GM23248 (cell line): ENCODE measurements at regions not wholly inside any gene's neighbourhood (a gene's known extent, or its start where the extent isn't known, plus 50 kb on each side); places are given as distances from the start of the nearest gene placed in this dataset.

Experiments used
- DNase-seq: peaks from one replicate; pipeline ENCODE4 v3.0.0-alpha.2; 2015
- H2AFZ ChIP-seq: fragments of 200-600 bp; sonication (generic); 2 replicates; pipeline ENCODE4 v1.6.1; 2016; ENCODE audit warnings: antibody characterized with exemption
- H3F3A ChIP-seq: fragments of 200-600 bp; sonication (generic); 2 replicates; pipeline ENCODE4 v1.6.1; 2016; ENCODE audit warnings: mild to moderate bottlenecking, antibody characterized with exemption, mixed run types; ENCODE audit not compliant: insufficient read depth
- H3K27ac ChIP-seq: fragments of 200-600 bp; sonication (generic); 2 replicates; pipeline ENCODE4 v1.5.1; 2016; ENCODE audit warnings: mild to moderate bottlenecking
- H3K27me3 ChIP-seq: fragments of 200-600 bp; sonication (generic); replicated peaks from 2 replicates; pipeline ENCODE4 v1.6.1; 2016; ENCODE audit warnings: mild to moderate bottlenecking; ENCODE audit not compliant: insufficient read depth
- H3K36me3 ChIP-seq: fragments of 200-600 bp; sonication (generic); 2 replicates; pipeline ENCODE4 v1.6.1; 2016; ENCODE audit warnings: low read depth, mild to moderate bottlenecking
- H3K4me1 ChIP-seq: fragments of 200-600 bp; sonication (generic); 2 replicates; pipeline ENCODE4 v1.6.1; 2016; ENCODE audit warnings: mild to moderate bottlenecking; ENCODE audit not compliant: insufficient read depth
- H3K4me2 ChIP-seq: fragments of 200-600 bp; sonication (generic); one replicate; pipeline ENCODE4 v1.6.1; 2016; ENCODE audit warnings: mild to moderate bottlenecking; ENCODE audit not compliant: unreplicated experiment
- H3K4me3 ChIP-seq: fragments of 200-600 bp; sonication (generic); 2 replicates; pipeline ENCODE4 v1.5.1; 2016; ENCODE audit warnings: mild to moderate bottlenecking
- H3K79me2 ChIP-seq: fragments of 200-600 bp; sonication (generic); 2 replicates; pipeline ENCODE4 v1.6.1; 2016; ENCODE audit warnings: mild to moderate bottlenecking; ENCODE audit not compliant: insufficient read depth
- H3K9ac ChIP-seq: fragments of 200-600 bp; sonication (generic); 2 replicates; pipeline ENCODE4 v1.6.1; 2016; ENCODE audit warnings: mild to moderate bottlenecking
- H3K9me2 ChIP-seq: fragments of 200-600 bp; sonication (generic); 2 replicates; pipeline ENCODE4 v1.6.1; 2016; ENCODE audit warnings: mixed run types, mild to moderate bottlenecking, moderate library complexity; ENCODE audit not compliant: insufficient read depth
- H3K9me3 ChIP-seq: fragments of 200-600 bp; sonication (generic); one replicate; pipeline ENCODE4 v1.6.1; 2017; ENCODE audit warnings: low read depth
- H4K20me1 ChIP-seq: fragments of 200-600 bp; sonication (generic); 2 replicates; pipeline ENCODE4 v1.6.0; 2016; ENCODE audit not compliant: insufficient read depth
- EZH2 ChIP-seq: fragments of 200-600 bp; sonication (generic); IDR thresholded peaks from 2 replicates; pipeline ENCODE4 v1.6.1; 2018; ENCODE audit warnings: antibody characterized with exemption, mild to moderate bottlenecking; ENCODE audit not compliant: insufficient read depth, poor library complexity, severe bottlenecking
- EZH2phosphoT487 ChIP-seq: fragments of 200-600 bp; sonication (generic); IDR thresholded peaks from 2 replicates; pipeline ENCODE4 v1.6.1; 2018; ENCODE audit warnings: antibody characterized with exemption, moderate library complexity, mild to moderate bottlenecking, low read depth; ENCODE audit not compliant: insufficient read depth
- WGBS, 2 experiments: methylation state at CpG; one replicate each; pipeline ENCODE4 v1.1.6; 2015 to 2017; ENCODE audit warnings: low lambda C conversion rate in 2 of 2, low coverage in 1 of 2; ENCODE audit errors: missing lambda C conversion rate in 2 of 2; 5-methylcytosine and 5-hydroxymethylcytosine counted together
- in situ Hi-C: fragments of 300-500 bp; cut with MboI; formaldehyde crosslinking; loops from 2 replicates; pipeline ENCODE4 v1.15.0; 2020

- H2AFZ ChIP-seq: no peak overlapping the region
- H3K9me2 ChIP-seq: no peaks in the 10 kb centered on the region
- no peak overlapping the region for H3K4me3 ChIP-seq
- H3K9ac ChIP-seq: no peak overlapping the region
- H3K79me2 ChIP-seq: no peaks in the 10 kb centered on the region
- no peaks in the 10 kb centered on the region for H3F3A ChIP-seq
- H3K4me2 ChIP-seq: no peak overlapping the region
- no peak overlapping the region for H3K27ac ChIP-seq
- no peaks in the 10 kb centered on the region for H3K36me3 ChIP-seq
- H3K9me3 ChIP-seq: no peaks in the 10 kb centered on the region
- DNase-seq: no peak
- H3K4me1 ChIP-seq: no peaks in the 10 kb centered on the region
- in situ Hi-C loops: no loop called here
- no peaks in the 10 kb centered on the region for H3K27me3 ChIP-seq
- TF ChIP-seq EZH2phosphoT487: no peak
- no peaks in the 10 kb centered on the region for H4K20me1 ChIP-seq
These were observed 171.5 kb downstream of the LRATD1 start for GRCh38 chr2:14803994-14804393.

GRCh38 chr2:14804902-14805301 lies 172.4 kb downstream of the LRATD1 start:
- no peaks in the 10 kb centered on the region for H3K4me1 ChIP-seq
- H2AFZ ChIP-seq: no peak overlapping the region
- DNase-seq: no peak
- no peak overlapping the region for H3K9ac ChIP-seq
- TF ChIP-seq EZH2phosphoT487 (no peak), EZH2 (no peak)
- H3K9me3 ChIP-seq: no peaks in the 10 kb centered on the region
- no peaks in the 10 kb centered on the region for H3K36me3 ChIP-seq
- WGBS, 2 experiments: 43 to 47% methylated on average over 3 of the region's 3 CpGs
- in situ Hi-C loops: no loop called here
- H3K4me2 ChIP-seq: no peak overlapping the region
- no peaks in the 10 kb centered on the region for H3F3A ChIP-seq
- H3K27ac ChIP-seq: no peak overlapping the region
- no peaks in the 10 kb centered on the region for H3K9me2 ChIP-seq
- H3K79me2 ChIP-seq: no peaks in the 10 kb centered on the region
- H4K20me1 ChIP-seq: no peaks in the 10 kb centered on the region
- no peak overlapping the region for H3K4me3 ChIP-seq
- H3K27me3 ChIP-seq: no peaks in the 10 kb centered on the region

DNA sequence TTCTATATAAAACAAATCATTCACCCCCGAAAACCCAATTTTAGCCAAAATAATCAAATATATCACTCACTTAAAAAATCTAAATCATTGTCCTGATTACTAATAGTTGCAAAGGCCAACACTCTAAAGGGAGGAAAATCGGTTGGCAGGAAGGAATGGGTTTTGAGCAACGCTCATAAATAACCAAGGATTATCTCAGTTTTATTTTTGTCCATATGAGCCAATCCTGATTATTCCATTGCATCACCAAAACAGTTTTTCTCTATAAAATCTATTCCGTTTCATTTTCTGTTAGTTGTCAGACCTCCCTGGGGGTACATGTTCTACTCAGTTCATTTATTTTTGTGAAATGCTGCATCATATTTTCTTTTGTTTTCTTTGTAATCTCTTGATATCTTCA lies 174.1 kb downstream of the LRATD1 start:
- H3F3A ChIP-seq: no peaks in the 10 kb centered on the region
- 1 to 6% methylated on average over 4 of the region's 4 CpGs for WGBS, 2 experiments
- H2AFZ ChIP-seq: no peak overlapping the region
- no peak overlapping the region for H3K4me2 ChIP-seq
- no peak overlapping the region for H3K9ac ChIP-seq
- H3K9me3 ChIP-seq: no peaks in the 10 kb centered on the region
- no peaks in the 10 kb centered on the region for H3K79me2 ChIP-seq
- no peaks in the 10 kb centered on the region for H3K4me1 ChIP-seq
- no peak for TF ChIP-seq EZH2
- TF ChIP-seq EZH2phosphoT487: no peak
- DNase-seq: peak; percentile 10
- no peak overlapping the region for H3K4me3 ChIP-seq
- in situ Hi-C loops: no loop called here
- H3K27ac ChIP-seq: no peak overlapping the region
- H3K36me3 ChIP-seq: no peaks in the 10 kb centered on the region
- H3K9me2 ChIP-seq: no peaks in the 10 kb centered on the region
- no peaks in the 10 kb centered on the region for H3K27me3 ChIP-seq
- no peaks in the 10 kb centered on the region for H4K20me1 ChIP-seq

- Histone ChIP-seq H3K4me2 (no peak overlapping the region), H3K9me2 (no peaks in the 10 kb centered on the region), H3K27me3 (no peaks in the 10 kb centered on the region), H3K36me3 (no peaks in the 10 kb centered on the region), H3K9me3 (no peaks in the 10 kb centered on the region), H3K4me3 (no peak overlapping the region), H3K4me1 (no peaks in the 10 kb centered on the region), H3K27ac (no peak overlapping the region), H4K20me1 (no peaks in the 10 kb centered on the region), H3F3A (no peaks in the 10 kb centered on the region), H3K9ac (no peak overlapping the region), H2AFZ (no peak overlapping the region), H3K79me2 (no peaks in the 10 kb centered on the region)
- 0 to 7% methylated on average over 1 of the region's 1 CpG for WGBS, 2 experiments
- in situ Hi-C loops: no loop called here
- TF ChIP-seq EZH2 (no peak), EZH2phosphoT487 (no peak)
- no peak for DNase-seq
These were observed 182.7 kb downstream of the LRATD1 start for GRCh38 chr2:14815201-14815600.

DNA sequence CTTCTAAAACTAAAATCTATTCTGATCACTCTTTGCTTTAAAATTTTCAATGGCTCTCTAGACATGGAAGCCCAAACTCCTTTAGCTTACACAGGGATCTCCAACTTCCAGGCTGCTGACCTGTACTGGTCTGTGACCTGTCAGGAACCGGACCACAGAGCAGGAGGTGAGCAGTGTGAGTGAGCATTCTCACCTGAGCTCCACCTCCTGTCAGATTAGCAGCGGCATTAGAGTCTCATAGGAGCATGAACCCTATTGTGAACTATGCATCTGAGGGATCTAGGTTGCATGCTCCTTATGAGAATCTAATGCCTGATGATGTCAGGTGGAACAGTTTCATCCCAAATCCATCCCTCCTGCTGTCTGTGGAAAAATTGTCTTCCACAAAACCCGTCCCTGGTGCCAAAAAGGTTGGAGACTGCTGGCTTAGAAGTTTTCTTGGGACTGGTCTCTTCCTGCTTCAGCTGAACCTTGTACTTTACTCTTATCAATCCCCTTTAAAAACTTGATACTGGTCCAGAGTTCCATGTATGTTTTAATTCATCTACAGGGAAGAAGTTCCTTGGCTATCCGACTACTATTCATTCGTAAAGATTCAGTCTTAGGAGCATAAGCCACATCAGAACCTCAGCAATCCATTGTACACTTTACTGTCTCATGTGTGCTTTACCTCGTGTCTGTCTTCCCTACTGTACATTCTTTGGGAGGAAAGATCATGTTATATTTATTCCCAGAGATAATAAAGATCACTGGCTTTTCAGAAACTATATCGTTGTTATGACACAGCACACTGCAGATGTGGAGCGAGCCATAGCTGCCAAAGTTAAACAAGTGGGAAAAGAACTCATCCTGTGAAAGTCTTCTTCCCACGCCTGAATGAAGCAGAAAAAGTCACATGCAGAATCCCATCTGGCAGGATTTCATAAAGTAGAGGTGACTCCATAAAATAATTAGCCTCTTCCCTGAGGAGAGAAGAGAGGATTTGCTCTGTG lies 183.8 kb downstream of the LRATD1 start:
- no peaks in the 10 kb centered on the region for H3K4me1 ChIP-seq
- H3K4me3 ChIP-seq: no peak overlapping the region
- WGBS, 2 experiments: 31 to 43% methylated on average over 9 of the region's 9 CpGs
- H3K27ac ChIP-seq: no peak overlapping the region
- no peaks in the 10 kb centered on the region for H3K9me3 ChIP-seq
- no peaks in the 10 kb centered on the region for H4K20me1 ChIP-seq
- DNase-seq: no peak
- H3K9me2 ChIP-seq: no peaks in the 10 kb centered on the region
- no peaks in the 10 kb centered on the region for H3F3A ChIP-seq
- in situ Hi-C loops: no loop called here
- no peak overlapping the region for H2AFZ ChIP-seq
- no peaks in the 10 kb centered on the region for H3K27me3 ChIP-seq
- H3K36me3 ChIP-seq: no peaks in the 10 kb centered on the region
- H3K4me2 ChIP-seq: no peak overlapping the region
- no peaks in the 10 kb centered on the region for H3K79me2 ChIP-seq
- no peak overlapping the region for H3K9ac ChIP-seq
- TF ChIP-seq EZH2phosphoT487 (no peak), EZH2 (no peak)
